Stimulated activated CD8-positive, alpha-beta memory T cell treated with anti-CD3 and anti-CD28 coated beads, Interleukin-4, amount 100 ng/mL, for 48 hours (primary cell): ENCODE measurements at regions not wholly inside any gene's neighbourhood (a gene's known extent, or its start where the extent isn't known, plus 50 kb on each side); places are given as distances from the start of the nearest gene placed in this dataset.
"Not testable (repeated sequence)": the region's sequence is repeated elsewhere in the genome, so short reads cannot be mapped to it uniquely, and the experiment has no call there.

Experiments
- DNase-seq: peaks from one replicate; pipeline ENCODE4 v3.0.0-alpha.2; 2020

- DNase-seq = not testable (repeated sequence)
These were observed 102.5 kb upstream of the WIPF3 start for GRCh38 chr7:29703830-29704229.

DNA sequence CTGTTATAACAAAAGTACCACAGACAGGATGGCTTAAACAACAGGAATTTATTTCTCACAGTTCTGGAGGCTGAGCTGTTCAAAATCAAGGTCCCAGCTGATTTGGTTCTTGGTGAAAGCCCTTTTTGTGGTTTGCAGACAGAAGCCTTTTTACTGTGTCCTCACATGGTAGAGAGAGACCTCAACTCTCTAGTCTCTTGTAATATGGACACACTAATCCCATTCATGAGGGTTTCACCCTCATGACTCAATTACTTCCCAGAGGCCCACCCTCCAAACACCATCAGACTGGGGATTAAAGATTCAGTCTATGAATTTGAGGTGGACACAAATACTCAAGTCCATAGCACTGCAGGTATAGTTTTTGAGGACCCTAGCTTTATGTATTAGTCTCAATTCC is 97.3 kb upstream of the WIPF3 start:
- not testable (repeated sequence) for DNase-seq

- DNase-seq = not testable (repeated sequence)
These were observed 83.2 kb upstream of the WIPF3 start for GRCh38 chr7:29723127-29723526.

DNA sequence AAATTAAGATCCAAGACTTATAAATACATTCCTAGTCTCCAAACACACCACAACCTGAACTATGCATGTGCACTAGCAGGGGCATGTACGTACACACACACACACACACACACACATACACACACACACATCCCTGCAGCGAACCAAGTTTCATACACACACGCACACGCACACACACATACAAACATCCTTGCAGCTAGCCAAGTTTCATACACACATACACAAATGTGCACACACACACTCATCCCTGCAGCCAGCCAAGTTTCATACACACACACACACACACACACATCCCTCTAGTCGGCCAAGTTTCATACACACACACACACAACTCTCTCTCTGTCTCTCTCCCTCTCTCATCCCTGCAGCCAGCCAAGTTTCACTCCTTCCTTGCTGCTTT is 82.7 kb upstream of the WIPF3 start:
- no peak for DNase-seq

DNA sequence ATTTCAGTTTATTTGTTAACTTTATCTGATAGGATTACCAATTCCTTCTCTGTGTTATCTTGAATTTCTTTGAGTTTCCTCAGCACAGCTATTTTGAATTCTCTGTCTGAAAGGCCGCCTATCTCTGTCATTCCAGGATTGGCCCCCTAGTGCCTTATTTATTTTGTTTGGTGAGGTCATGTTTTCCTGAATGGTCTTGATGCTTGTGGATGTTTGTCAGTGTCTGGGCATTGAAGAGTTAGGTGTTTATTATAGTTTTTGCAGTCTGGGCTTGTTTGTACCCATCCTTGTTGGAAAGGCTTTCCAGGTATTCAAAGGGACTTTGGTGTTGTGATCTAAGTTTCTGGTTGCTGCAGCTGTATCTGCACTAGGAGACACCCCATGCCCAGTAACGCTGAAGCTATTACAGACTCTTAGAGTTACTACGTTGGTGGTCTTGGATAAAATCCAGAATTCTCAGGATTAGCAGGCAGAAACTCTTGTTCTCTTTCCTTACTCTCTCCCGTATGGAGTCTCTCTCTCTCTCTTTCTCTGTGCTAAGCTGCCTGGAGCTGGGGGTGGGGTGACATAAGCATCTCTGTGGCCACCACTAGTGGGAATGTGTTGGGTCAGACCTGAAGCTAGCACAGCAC is 76.7 kb upstream of the WIPF3 start:
- not testable (repeated sequence) for DNase-seq

- no peak for DNase-seq
These were observed 72.0 kb upstream of the WIPF3 start for GRCh38 chr7:29734246-29734731.

- DNase-seq = not testable (repeated sequence)
These were observed 58.6 kb upstream of the WIPF3 start for GRCh38 chr7:29747645-29748245.

DNA sequence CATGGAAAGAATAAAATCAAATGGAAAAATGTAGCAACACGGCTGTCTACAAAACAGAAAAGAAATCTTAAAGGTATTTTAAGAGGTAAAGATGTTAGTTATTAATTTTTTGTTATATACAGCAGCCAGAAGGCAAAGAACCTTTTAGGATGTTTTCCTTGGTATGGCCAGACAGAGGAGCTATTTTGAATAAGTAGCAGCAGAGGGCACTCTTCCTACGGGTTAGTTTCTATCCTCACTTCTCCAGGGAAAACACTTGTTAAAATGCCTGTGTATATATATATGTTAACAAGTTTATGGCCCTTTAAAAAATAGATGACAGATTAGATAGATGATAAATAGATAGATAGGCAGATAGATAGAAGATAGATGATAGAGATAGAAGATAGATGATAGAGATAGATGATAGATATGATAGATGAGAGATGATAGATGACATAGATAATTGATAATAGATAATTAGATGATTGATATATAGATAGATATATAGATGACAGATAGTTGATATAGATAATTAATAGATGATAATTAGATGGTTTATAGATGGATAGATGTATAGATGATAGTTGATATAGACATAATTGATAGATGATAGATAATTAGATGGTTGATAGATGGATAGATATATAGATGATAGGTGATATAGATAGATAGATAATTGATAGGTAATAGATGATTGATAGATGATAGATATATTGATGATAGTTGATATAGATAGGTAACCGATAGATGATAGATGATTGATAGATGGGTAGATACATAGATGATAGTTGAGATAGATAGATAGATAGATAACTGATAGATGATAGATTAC is 57.8 kb upstream of the WIPF3 start:
- DNase-seq = no peak

DNA sequence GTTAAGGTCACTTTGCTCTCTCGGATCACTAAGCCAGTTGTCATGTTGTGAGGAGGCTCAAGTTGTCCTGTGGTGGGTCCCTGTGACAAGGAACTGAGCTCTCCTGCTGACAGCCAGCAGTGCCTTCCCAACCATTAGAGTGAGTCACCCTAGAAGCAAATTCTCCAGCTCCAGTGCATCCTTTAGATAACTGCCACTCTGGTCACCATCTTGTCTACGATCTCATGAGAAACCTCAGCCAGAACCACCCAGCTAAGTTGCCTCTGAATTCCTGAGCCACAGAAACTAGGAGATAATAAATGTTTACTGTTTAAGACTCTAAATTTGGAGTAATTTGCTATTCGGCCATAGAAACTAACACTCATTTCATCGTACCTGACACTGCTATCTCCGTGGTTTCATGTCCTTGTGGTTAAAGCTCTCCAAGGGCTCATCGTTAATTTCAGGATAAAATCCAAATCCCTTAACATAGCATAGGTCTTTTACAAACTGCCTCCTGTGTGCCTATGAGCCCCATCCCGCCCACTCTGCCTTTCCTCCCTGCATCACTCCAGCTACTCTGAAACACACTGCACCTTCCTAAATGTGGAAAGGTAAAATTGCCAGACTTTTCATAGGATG is 56.5 kb upstream of the WIPF3 start:
- DNase-seq = no peak

- DNase-seq = not testable (repeated sequence)
These were observed 55.9 kb upstream of the WIPF3 start for GRCh38 chr7:29750373-29750940.

GRCh38 chr7:29751012-29751411 is 55.3 kb upstream of the WIPF3 start:
- not testable (repeated sequence) for DNase-seq

GRCh38 chr7:29754874-29755490 is 51.3 kb upstream of the WIPF3 start:
- DNase-seq = no peak
